ELF-1 (cell line): ENCODE measurements at regions not wholly inside any gene's neighbourhood (a gene's known extent, or its start where the extent isn't known, plus 50 kb on each side); places are given as distances from the start of the nearest gene placed in this dataset.
A peak's percentile ranks its signal among the peaks of the same experiment; 100 is the strongest.
"Not testable (repeated sequence)": the region's sequence is repeated elsewhere in the genome, so short reads cannot be mapped to it uniquely, and the experiment has no call there.

Source experiments
- DNase-seq: peaks from one replicate; pipeline ENCODE4 v3.0.0-alpha.2; 2016; ENCODE audit warnings: low read depth, low spot score

DNA sequence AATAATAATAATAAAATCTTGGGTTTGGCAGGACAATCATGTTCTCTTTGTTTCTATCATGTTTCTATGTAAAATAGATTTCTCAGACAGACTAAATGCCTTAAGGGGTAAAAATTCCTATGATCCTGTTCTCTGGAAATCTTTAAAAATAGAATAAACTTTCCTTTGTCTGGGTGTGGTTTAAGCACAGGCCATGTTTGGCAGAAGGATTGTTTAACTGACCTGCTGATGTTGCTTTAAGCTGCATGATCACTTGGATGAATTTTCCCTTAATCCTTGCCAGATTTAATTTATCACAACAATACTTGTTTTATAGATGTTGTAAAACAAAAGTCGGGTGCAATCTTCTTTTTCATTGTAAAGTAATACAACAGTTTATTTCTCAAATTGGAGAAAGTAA lies 341.7 kb upstream of the FAT1 start:
- DNase-seq: no peak

DNA sequence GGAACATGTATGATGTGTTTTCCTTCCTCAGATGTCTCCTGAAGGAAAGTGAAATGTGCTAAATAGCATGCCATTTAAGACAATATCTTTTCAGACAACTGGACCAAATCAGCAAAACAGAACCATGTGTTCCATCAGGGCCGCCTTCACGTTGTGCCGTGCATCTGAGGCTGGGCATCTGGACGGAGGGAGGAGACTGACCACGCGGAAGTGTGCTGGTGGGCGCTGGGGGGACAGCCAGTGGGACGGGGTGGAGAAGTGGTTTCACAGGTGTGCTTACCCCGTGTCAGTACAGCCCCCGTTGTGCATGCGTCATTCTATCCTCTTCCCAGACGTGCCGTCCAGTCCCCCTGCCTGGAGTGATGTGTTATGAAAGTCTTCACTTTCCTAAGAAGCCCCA lies 342.1 kb upstream of the FAT1 start:
- no peak for DNase-seq

DNA sequence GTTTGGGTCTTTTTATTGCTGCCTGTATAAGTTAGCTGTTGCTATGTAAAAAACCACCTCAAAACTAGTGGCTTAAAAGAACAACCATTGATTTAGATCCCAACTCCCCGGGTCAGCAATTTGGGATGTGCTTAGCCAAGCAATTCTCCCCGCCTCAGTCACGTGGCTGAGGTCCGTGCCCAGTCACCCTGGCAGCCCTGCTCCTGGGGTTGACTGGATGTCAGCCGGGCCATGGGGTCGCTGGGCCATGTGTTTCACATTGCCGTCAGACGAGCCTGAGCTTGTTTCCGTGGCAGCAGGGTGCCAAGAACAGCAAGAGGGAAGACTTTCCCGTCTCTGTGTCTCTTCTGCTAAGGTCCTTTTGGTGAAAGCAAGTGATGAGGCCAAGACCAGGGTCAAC lies 345.7 kb upstream of the FAT1 start:
- no peak for DNase-seq

DNA sequence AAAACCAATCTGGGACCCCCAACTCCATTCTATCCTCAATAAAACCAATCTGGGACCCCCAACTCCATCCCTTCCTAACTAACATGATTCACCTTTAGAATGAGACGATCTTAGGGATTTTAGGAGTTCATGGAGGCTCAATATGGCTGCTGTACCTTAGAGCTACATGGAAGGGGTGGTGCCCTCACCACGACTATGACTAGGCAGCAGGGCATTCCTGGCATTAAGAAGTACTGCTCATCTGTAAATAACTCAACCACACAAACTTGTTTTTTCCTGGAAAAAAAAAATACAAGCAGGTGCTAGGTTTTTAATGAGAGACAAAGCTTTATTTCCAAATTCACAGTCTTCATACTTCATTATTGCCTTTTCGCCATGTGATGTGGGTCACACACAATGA lies 346.5 kb upstream of the FAT1 start:
- no peak for DNase-seq

DNA sequence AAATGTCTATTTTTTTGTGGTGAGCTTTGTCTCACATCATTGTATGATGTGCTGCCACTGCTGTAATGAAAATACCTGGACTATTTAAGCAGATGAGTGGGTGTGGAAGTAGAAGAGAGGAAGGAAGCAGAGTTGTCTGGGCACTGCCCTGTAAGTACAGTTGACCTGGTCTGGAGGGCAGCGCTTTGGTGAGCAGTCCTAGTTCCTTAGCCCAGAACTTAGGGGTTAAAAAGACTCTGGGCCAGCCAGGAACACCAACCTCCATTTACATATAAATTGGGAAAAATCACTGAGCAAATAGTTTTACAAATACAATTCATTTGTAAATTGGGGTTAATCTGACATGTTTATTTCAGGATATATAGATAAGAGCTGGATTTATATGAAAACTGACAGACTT lies 347.1 kb upstream of the FAT1 start:
- no peak for DNase-seq

DNA sequence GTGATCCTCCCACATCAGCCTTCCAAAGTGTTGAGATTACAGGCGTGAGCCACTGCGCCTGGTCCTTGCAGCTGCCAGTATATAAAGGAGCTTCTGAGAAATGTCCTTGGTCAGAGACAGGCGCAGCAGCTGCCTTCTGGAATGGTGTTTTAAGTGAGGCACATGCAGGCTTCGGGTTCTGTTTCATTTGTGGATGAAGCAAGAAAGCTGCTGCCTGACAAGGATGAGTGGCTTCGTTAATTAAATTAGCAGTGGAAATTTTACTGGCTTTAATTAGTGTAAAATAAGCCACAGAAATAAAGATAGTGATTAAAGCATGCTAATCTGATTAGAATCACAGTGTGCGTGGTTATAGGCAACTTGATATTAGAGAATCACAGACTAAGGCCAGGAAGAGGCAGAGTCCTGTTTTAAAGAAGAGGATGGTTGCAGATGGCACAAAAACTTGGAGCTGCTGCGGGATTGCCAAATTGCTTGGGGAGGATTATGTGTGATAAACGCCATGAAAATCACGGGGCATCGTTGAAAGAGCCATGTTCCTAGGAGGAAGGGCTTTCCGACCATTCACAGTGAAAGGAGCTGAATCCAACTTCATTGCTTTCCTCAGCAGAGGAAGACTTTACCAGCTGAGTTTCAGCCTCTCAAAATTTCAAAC lies 348.4 kb upstream of the FAT1 start:
- no peak for DNase-seq

DNA sequence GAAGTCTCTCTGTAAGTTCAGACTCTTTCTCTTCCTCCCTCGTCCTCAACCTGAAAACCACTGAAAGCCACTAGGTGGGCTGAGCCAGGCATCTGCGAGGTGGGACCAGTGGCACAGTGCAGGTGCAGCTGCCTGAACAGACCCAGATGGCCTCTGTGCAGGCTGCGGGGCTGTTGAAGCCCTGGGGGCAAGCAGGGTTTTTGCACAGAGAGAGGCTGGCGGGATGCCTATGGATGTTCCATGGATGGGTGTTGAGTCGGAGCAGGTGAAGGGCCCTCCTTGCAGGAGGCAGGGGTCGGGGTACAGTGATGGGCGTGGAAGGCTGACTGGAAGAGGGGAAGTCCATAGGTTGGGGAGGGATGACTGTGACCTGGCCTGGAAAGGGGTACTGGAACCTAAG lies 350.2 kb upstream of the FAT1 start:
- DNase-seq: no peak

DNA sequence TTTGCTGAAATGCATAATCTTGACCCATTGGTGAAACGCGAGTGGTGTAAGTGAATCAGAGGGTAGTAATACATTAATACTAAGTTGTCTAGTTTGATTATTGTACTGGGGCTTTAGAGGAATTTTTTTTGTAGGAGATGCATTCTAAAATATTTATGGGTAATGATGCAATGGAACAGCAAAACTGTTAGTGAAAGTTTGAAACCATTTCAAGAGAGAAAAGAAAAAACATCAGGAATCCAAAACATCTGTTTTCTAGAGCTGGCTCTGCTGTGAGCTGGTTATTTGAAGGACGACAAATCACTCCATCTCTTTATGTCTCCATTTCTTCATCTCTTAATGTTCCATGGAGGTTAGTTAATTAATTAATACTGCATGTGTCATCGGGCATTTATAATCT lies 351.9 kb upstream of the FAT1 start:
- no peak for DNase-seq

DNA sequence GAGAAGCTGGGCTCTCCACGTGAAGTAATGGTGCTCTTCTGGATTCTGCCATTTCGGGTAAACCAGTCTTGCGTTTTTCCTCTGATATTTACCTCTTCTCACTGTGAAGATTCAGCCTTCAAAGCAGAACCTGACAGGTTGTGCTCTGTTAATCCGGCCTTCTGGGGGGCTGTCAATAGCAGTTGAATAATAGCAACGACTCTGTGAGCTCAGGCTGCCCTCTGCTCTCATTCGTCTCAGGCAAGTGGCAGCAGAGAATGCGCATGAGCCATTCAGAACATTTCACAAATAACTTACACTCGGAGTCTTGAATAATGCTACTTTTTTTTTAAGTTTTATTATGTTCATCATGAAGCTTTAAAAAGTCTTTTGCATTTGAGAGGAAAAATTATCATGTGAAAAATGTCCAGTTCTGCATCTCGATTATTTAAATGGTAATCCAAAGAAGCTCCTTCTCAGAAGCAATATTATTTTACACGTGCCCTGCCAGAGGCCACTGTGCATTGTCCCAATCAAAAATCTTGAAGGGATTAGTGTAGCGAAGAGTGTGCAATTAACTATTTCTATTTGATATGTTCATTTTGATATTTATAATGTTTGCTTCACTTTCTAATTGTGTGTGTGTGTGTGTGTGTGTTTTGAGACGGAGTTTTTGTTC lies 354.2 kb upstream of the FAT1 start:
- no peak for DNase-seq

DNA sequence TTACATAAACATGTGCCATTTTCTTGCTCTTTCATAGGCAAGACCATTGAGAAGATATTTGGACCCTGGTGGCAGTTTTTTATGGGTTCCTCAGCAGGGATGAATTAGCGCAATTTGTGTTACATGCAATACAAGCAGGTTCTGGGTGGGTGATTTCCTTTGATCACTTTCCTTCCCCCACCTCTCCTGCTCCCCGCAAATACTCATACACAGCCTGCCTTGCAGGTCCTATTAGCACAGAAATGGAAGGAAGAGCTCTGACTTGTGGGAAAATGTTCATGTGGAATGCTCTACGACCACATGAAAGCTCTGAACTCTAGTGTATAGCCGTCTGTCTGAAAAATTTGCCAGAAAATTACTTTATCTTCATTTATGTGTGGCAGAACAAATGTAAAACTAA lies 361.0 kb upstream of the FAT1 start:
- no peak for DNase-seq

DNA sequence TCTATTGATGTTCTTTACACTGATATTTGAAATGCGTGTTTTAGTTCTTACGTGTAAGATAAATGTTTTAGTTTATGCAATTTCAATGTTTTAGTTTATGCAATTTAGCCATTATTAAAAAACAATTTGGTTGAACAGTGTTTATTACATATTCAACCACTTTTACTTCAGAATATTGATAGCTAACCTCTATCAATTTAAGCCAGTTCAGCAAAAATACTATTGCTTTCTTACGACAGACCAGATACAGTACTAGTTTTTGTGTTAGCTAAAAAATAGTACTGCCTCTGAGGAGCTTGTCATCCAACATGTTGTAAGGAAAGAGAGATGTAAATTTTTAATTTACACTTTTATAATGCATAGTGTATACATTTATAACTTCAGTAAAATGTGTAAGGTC lies 361.7 kb upstream of the FAT1 start:
- DNase-seq: no peak

DNA sequence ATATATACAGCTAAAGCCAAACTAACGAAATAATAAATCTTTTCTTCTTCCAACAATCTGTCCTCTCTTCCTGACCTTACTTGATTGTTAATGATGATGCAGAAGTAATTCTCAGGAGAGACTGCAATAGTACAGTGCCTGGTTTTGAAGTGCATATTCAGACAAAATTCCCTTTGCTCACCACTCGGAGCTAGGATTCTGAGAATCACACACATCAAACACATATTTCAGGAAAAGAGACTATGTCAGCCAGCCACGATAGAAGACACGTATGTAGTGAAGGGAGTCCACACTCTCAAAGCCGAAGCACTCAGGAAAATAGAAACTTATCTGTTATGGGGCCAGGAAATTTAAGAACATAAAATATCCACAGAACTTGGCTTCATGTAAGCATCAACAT lies 362.5 kb upstream of the FAT1 start:
- DNase-seq: no peak

DNA sequence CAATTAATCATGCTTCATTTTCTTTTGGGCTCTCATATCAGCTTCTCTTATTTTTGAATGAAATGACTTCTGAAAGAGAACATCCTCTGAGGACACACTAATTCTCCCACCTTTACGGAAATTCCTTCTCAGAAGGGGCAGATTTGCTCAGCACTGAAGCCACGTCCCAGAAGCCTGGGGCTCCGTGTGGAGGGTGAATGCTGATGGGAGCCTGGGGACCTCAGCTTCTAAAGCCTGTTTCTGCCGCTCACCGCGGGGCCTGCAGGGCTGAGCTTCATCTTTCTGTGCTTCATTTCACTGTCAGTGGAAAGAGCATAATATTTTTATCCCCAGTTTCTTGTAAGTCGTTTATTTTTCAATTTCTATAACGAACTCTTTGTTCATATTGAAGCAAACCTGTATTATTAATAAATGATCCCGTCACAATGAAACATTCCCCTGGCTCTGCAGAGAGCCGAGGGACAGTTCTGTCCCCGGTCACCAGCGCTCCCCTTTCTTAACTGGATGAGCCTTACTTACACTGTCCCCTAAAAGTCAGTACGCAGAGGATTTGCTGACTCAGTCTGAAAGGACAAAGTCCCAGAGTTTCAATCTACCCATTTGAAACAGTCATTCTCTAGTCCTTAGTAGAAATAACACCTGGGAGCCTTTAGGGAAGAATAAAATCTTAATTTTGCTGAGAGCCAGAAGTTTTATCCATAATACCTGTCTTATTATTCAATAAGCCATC lies 364.6 kb upstream of the FAT1 start:
- DNase-seq: no peak

DNA sequence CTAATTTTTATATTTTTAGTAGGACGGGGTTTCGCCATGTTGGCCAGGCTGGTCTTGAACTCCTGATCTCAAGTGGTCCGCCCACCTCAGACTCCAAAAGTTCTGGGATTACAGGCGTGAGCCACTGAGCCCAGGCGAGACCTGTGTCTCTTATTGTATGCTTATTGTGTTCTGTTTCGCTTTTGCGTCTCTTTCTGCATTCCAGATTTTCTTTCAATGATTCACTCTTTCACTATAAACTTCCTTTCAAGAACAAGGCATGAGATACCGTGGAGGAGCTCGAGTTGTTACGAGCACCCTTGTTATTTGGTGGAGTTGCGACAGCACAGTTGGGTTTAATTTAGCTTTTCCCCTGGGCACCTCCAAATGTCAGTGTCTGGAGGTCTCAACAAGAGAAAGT lies 366.7 kb upstream of the FAT1 start:
- DNase-seq: no peak

DNA sequence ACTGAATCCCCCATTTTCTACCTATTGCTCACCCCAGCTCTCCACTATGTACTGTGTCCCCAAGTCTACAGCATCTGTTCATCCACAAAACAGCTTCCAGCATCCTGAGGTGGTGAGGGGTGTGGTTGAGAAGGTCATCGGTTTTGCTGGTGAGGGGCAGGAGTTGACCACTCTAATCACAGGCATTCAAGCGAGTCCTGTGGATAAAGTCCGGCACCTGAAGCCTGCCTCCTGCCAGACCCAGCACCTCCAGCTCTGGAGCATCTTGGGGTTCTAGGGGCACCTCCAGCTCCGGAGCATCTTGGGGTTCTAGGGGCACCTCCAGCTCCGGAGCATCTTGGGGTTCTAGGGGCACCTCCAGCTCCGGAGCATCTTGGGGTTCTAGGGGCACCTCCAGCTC lies 367.2 kb upstream of the FAT1 start:
- DNase-seq: not testable (repeated sequence)

DNA sequence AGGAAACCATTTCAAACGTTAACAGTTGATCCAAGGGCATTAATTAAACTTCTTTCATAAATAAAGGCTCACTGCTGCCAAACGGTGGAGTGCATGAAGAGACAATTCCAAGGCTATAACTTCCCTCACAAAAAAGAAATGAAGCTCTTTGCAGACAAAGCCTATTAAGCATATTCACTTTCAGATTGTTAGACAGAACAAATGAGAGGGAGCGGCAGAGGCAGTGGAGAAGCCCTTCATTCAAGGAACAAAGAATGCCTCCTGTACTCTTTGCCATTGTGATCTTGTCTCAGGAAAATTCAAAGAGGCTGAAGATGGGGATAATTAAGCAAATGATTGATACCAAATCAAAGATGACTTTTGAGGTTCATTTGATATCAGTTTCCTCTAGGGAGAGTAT lies 370.5 kb upstream of the FAT1 start:
- DNase-seq: no peak

DNA sequence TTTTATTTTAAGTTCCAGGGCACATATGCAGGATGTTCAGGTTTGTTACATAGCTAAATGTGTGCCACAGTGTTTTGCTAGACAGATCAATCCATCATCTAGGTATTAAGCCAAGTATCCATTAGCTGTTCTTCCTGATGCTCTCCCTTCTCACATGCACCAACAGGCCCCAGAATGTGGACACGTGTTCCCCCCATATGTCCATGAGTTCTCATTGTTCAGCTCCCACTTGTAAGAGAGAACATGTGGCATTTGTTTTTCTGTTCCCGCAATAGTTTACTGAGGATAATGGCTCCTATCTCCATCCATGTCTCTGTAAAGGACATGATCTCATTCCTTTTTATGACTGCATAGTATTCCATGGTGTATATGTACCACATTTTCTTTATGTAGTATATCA lies 374.8 kb upstream of the FAT1 start:
- no peak for DNase-seq

DNA sequence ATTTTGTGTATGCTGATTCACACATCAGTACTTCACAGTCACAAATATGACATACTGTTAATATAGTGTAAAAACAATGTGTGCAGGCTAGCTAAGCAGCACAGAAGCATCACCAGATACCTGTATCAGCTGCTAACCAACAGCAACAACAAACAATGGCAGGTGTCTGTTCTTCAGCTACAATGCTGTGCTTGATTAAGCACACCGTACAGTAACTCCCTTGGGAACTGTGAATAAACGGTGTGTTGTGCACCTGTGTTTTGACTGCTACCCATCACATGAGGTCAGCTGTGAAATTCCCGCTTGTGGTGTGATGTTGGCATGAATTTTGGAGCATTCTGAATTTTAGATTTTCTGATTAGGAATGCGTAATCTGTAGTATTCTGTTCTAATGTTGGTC lies 379.7 kb upstream of the FAT1 start:
- no peak for DNase-seq

DNA sequence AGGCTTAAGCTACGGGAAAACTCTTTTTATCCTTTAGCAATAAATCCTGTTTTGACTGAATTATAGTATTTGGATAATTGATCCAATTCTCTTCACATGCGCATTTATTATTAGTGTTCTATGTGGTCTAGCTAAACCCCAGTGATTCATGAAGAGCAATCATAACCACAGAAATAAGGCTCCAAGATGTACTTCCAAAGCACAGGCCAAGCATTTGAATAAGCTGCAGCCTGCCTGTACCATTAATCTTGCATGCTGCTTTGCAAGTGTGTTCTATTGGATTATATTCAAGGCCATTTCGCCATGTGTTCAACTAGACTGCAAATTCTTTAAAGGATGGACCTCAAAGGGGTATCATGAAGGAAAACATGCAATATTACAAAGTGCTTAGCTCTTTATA lies 385.2 kb upstream of the FAT1 start:
- DNase-seq: no peak

DNA sequence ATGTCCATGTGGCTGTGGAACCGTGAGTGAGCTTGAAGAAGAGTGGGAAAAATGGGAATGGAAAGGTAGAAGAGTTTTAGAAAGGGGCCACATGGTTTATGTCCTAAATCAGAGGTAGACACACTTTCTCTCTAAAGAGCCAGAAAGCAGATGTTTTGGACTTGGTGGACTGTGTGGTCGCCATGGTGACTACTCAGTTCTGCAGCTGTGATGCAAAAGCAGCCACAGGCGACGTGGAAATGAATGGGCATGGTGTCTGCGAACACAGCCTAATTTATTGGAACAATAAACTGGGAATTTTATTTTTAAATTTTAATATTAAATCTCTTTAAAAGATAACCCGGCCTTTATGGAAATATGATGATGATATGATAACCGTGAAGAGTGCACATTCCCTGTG lies 386.0 kb upstream of the FAT1 start:
- no peak for DNase-seq

DNA sequence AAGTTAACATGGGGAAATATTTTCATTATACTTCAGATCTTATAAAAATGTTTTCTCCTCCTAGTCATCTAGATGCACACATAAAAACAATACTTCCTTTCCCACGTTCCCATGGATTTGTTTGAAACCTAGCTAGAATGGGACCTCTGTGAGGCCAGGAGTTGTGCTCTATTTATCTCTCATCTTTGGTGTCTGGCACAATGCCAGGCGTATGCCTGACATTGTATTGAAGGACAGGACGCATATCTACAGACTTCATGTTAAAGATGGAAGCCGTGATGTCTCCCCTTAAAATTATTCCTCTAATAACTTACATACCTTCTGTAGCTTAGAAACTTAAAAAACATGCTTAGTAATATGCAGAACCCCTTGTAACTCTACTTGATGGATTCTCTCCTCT lies 394.5 kb upstream of the FAT1 start:
- no peak for DNase-seq

DNA sequence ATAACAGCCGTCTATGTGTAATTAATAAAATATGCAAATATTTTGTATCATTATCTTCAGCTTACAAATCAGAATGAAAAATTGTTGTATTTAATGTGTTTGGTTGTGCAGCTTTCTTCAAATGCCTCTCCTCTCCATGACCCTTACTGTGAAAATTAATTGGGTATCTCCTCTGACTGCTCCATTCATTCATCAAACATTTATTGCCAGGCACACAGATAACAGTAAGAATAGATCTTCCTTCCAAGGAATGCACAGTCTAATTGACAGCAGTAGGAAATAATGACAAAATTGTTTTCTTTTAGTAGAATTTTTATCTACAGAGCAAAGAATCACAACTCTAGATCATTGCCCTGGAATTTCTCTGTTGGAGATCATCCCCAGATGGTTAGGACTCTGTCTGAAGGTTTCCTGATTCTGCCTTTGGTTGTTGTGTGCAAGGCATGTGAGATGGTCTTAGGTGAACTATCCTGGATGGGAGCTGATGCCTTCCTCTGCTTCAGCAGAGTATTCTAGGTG lies 395.0 kb upstream of the FAT1 start:
- DNase-seq: no peak

DNA sequence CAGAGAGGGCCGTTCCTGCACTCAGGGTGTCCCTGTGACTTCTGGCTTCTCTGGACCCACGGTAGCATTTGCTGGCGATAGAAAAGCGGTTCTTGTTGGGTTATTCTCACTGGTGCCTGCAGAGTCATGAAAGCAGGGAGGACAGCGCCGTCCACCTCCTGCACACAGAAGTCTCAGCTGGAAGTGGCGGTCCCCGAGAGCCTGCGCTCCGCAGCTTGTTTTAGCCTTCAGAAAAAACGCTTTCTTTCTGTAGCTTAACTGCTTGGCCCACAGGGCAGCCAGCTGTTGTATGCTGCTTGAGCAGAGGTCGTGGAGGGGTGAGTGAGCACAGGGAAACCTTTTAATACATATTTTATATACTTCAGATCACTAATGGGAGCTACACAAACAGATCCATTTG lies 400.7 kb upstream of the FAT1 start:
- peak; percentile 3 for DNase-seq
